ENCODE measurements at regions not wholly inside any gene's neighbourhood (a gene's known extent, or its start where the extent isn't known, plus 50 kb on each side); places are given as distances from the start of the nearest gene placed in this dataset.
"Not testable (repeated sequence)": the region's sequence is repeated elsewhere in the genome, so short reads cannot be mapped to it uniquely, and the experiment has no call there.

GRCh38 chr22:48835857-48836672, 991.6 kb downstream of the BRD1 start:
- no peak for DNase-seq (ENCODE audit: low spot score)

GRCh38 chr22:48835364-48835763, 992.3 kb downstream of the BRD1 start:
- no peak for DNase-seq (ENCODE audit: low spot score)

GRCh38 chr22:48834404-48834803, 993.3 kb downstream of the BRD1 start:
- DNase-seq (ENCODE audit: low spot score) = no peak

GRCh38 chr22:48832592-48832991, 995.1 kb downstream of the BRD1 start:
- DNase-seq (ENCODE audit: low spot score) = no peak

- DNase-seq (ENCODE audit: low spot score) = no peak
These were observed 997.8 kb downstream of the BRD1 start for GRCh38 chr22:48829908-48830307.

GRCh38 chr22:48828688-48829087, 999.0 kb downstream of the BRD1 start:
- no peak for DNase-seq (ENCODE audit: low spot score)

- no peak for DNase-seq (ENCODE audit: low spot score)
These were observed 999.6 kb downstream of the BRD1 start for GRCh38 chr22:48827904-48828555.

GRCh38 chr22:48827268-48827846, 1000.3 kb downstream of the BRD1 start:
- no peak for DNase-seq (ENCODE audit: low spot score)

GRCh38 chr22:48826546-48826945, 1001.1 kb downstream of the BRD1 start:
- DNase-seq (ENCODE audit: low spot score) = no peak

- no peak for DNase-seq (ENCODE audit: low spot score)
These were observed 1001.7 kb downstream of the BRD1 start for GRCh38 chr22:48825802-48826520.

GRCh38 chr22:48824712-48825651, 1002.7 kb downstream of the BRD1 start:
- DNase-seq (ENCODE audit: low spot score) = no peak

GRCh38 chr22:48823941-48824340, 1003.7 kb downstream of the BRD1 start:
- DNase-seq (ENCODE audit: low spot score) = no peak

GRCh38 chr22:48822278-48823233, 1005.1 kb downstream of the BRD1 start:
- no peak for DNase-seq (ENCODE audit: low spot score)

GRCh38 chr22:48821727-48822126, 1005.9 kb downstream of the BRD1 start:
- DNase-seq (ENCODE audit: low spot score) = no peak

- no peak for DNase-seq (ENCODE audit: low spot score)
These were observed 1006.4 kb downstream of the BRD1 start for GRCh38 chr22:48821346-48821690.

GRCh38 chr22:48820481-48821345, 1007.0 kb downstream of the BRD1 start:
- no peak for DNase-seq (ENCODE audit: low spot score)

- DNase-seq (ENCODE audit: low spot score) = no peak
These were observed 1007.7 kb downstream of the BRD1 start for GRCh38 chr22:48819961-48820360.

GRCh38 chr22:48819232-48819631, 1008.4 kb downstream of the BRD1 start:
- DNase-seq (ENCODE audit: low spot score) = no peak

GRCh38 chr22:48817491-48817890, 1010.2 kb downstream of the BRD1 start:
- not testable (repeated sequence) for DNase-seq (ENCODE audit: low spot score)

Data from AG08395 (cell line).